Peyer's patch (tissue), 4 donors: ENCODE measurements at regions not wholly inside any gene's neighbourhood (a gene's known extent, or its start where the extent isn't known, plus 50 kb on each side); places are given as distances from the start of the nearest gene placed in this dataset.

Experiments
- CTCF ChIP-seq, 6 experiments: fragments of 450-650 bp in 4 of 6; fragments of 200-600 bp in 2 of 6; sonication (generic) in 1 of 6; IDR thresholded peaks; one replicate each; pipeline ENCODE4 v1.5.1; 2017 to 2019; ENCODE audit warnings: antibody characterized with exemption in 6 of 6, mild to moderate bottlenecking in 3 of 6, moderate library complexity in 1 of 6
- POLR2A ChIP-seq, 2 donors: fragments of 450-650 bp; IDR thresholded peaks; one replicate each; pipeline ENCODE4 v1.5.1; 2017; ENCODE audit warnings: antibody characterized with exemption in 2 of 2, mild to moderate bottlenecking in 2 of 2, moderate library complexity in 2 of 2

DNA sequence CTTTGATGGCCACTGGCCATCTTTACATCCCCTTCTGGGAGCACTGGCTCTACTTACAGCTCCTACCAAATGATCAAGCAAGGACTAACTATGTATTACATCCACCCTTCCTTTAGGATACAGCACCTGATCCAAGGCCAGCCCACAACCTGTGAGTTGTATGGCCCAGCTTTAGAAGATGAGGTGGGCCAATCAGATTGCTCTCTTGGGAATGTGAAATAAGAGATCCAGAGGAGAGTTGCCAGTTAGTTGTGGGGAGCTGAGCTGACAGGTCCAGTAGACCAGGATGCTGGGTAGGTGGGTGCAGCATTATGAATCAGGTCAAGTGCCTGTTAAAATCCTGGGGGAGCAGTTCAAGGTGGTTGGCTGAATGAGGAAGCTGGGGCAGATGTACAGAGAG lies 111.5 kb downstream of the GNL3L start:
- TF ChIP-seq POLR2A (IDR thresholded peaks at IDR 0.05), result no peak
- no peak for TF ChIP-seq CTCF (IDR thresholded peaks at IDR 0.05)
